ENCODE measurements at regions not wholly inside any gene's neighbourhood (a gene's known extent, or its start where the extent isn't known, plus 50 kb on each side); places are given as distances from the start of the nearest gene placed in this dataset.

DNA sequence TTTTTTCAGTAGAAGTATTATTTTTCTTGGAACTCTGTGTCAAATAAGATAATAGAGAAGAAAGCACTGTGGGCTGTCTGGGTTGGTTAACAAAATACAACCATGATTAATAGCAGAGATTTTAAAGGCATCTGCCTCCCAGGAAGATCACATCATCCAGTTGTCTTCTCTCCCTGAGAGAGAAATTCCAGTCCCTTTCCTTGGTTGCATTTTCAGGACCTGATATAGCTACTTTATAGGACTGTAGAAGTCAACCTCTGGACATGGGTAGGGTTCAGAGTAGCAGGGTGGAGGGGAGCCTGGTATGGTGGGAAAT lies 309.9 kb upstream of the IGFBP3 start:
- Mint-ChIP-seq H3K27me3 (peaks cover 5% of the 10 kb centered on the region), H3K4me3 (no peak overlapping the region), H3K4me1 (ENCODE audit: low read depth) (no peaks in the 10 kb centered on the region), H3K9me3 (peaks cover 5% of the 10 kb centered on the region), H3K27ac (no peak overlapping the region), H3K36me3 (ENCODE audit: low read depth) (no peaks in the 10 kb centered on the region)
- Histone ChIP-seq H3K9me3 (ENCODE audit: control insufficient read depth in 1 of 2, insufficient read depth in 1 of 2, low read length in 2 of 2) (no peaks in the 10 kb centered on the region), H3K4me3 (ENCODE audit: low read length) (no peak overlapping the region), H3K36me3 (ENCODE audit: insufficient read depth, low read length) (no peaks in the 10 kb centered on the region), H3K27me3 (ENCODE audit: control insufficient read depth in 1 of 2, insufficient read depth in 2 of 2, low read length in 2 of 2) (no peaks in the 10 kb centered on the region), H3K4me1 (ENCODE audit: insufficient read depth, low read length) (no peaks in the 10 kb centered on the region), H3K27ac (ENCODE audit: low read depth in 1 of 2, low read length in 2 of 2) (no peak overlapping the region)
- ChIA-PET POLR2A (no interaction called here), CTCF (no interaction called here)
- intact Hi-C loops (cut with DNase I, micrococcal nuclease), result no loop called here
- no peak for DNase-seq
- no peak for ATAC-seq (ENCODE audit: poor library complexity)
- TF ChIP-seq CTCF (IDR thresholded peaks at IDR 0.05), result no peak

DNA sequence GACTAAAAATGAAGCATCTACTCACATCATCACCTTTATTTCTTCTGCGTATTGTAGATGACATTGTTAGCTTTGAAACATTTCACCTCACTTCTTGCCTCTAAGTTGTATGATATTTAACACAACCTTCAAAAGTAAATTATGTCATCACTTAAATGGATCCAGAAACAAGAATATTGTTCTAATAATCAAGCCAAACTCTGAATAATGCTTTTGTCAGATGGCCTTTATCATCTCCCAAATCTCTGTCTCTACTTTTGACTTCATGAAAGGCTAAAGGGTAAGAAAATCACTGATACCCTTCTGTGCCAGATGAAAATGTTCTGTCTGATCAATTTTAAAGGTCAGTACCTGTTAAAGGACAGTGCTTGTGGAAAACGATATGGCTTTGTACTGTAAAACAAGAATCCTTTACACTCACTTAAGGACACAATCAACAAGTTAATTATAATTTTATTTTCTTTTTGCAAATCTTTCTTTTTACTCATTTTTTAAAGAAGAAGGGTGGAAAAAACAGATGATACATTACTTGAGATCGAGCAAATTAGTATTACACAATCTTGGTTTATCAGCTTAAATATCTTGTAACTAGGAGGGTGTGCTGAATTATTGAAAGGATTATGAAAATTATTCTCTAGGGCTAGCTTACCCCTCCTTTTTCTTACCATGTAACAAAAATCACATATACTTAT lies 309.4 kb upstream of the IGFBP3 start:
- no peak for DNase-seq
- no peak for TF ChIP-seq CTCF (IDR thresholded peaks at IDR 0.05)
- intact Hi-C loops (cut with DNase I, micrococcal nuclease), result no loop called here
- no peak overlapping the region for H3K27ac ChIP-seq (ENCODE audit: low read depth in 1 of 2, low read length in 2 of 2)
- H3K27ac Mint-ChIP-seq, result no peak overlapping the region
- H3K9me3 ChIP-seq (ENCODE audit: control insufficient read depth in 1 of 2, insufficient read depth in 1 of 2, low read length in 2 of 2), result no peaks in the 10 kb centered on the region
- no peak overlapping the region for H3K4me3 Mint-ChIP-seq
- peaks cover 5% of the 10 kb centered on the region for H3K9me3 Mint-ChIP-seq
- no peaks in the 10 kb centered on the region for H3K36me3 Mint-ChIP-seq (ENCODE audit: low read depth)
- peaks cover 5% of the 10 kb centered on the region for H3K27me3 Mint-ChIP-seq
- ATAC-seq (ENCODE audit: poor library complexity), result no peak
- no peaks in the 10 kb centered on the region for H3K4me1 ChIP-seq (ENCODE audit: insufficient read depth, low read length)
- H3K27me3 ChIP-seq (ENCODE audit: control insufficient read depth in 1 of 2, insufficient read depth in 2 of 2, low read length in 2 of 2), result no peaks in the 10 kb centered on the region
- H3K36me3 ChIP-seq (ENCODE audit: insufficient read depth, low read length), result no peaks in the 10 kb centered on the region
- no peak overlapping the region for H3K4me3 ChIP-seq (ENCODE audit: low read length)
- ChIA-PET CTCF (no interaction called here), POLR2A (no interaction called here)
- no peaks in the 10 kb centered on the region for H3K4me1 Mint-ChIP-seq (ENCODE audit: low read depth)

DNA sequence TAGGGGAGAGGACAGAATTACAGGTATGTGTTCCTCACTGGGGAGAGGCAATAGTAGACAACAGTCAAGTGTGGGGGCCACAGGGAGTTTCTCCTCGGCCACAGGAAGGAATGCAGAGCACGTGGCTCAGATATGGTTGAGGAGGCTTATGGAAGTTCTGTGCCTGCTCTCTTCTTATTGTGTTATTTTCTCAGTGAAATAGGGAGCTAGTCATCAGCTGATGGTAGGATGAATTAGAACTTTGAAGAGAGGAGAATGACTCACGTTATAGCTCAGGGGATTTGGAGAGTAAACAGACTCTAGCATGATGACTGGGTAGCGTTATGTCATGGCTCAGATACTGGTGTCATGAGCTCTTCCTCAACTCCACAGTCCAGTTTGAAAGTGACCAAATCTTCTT lies 308.3 kb upstream of the IGFBP3 start:
- Histone ChIP-seq H3K36me3 (ENCODE audit: insufficient read depth, low read length) (no peaks in the 10 kb centered on the region), H3K4me1 (ENCODE audit: insufficient read depth, low read length) (no peaks in the 10 kb centered on the region), H3K27me3 (ENCODE audit: control insufficient read depth in 1 of 2, insufficient read depth in 2 of 2, low read length in 2 of 2) (no peaks in the 10 kb centered on the region), H3K4me3 (ENCODE audit: low read length) (no peak overlapping the region), H3K9me3 (ENCODE audit: control insufficient read depth in 1 of 2, insufficient read depth in 1 of 2, low read length in 2 of 2) (no peaks in the 10 kb centered on the region), H3K27ac (ENCODE audit: low read depth in 1 of 2, low read length in 2 of 2) (no peak overlapping the region)
- intact Hi-C loops (cut with DNase I, micrococcal nuclease), result no loop called here
- Mint-ChIP-seq H3K9me3 (peaks cover 5% of the 10 kb centered on the region), H3K36me3 (ENCODE audit: low read depth) (no peaks in the 10 kb centered on the region), H3K4me3 (no peak overlapping the region), H3K27ac (no peak overlapping the region), H3K27me3 (peaks cover 5% of the 10 kb centered on the region), H3K4me1 (ENCODE audit: low read depth) (no peaks in the 10 kb centered on the region)
- POLR2A ChIA-PET, result no interaction called here
- ATAC-seq (ENCODE audit: poor library complexity) (no peak), DNase-seq (no peak)
- CTCF ChIA-PET, result no interaction called here
- no peak for TF ChIP-seq CTCF (IDR thresholded peaks at IDR 0.05)

All from CD4-positive, alpha-beta T cell (primary cell).